ENCODE measurements at regions not wholly inside any gene's neighbourhood (a gene's known extent, or its start where the extent isn't known, plus 50 kb on each side); places are given as distances from the start of the nearest gene placed in this dataset.
"Not testable (repeated sequence)": the region's sequence is repeated elsewhere in the genome, so short reads cannot be mapped to it uniquely, and the experiment has no call there.

DNA sequence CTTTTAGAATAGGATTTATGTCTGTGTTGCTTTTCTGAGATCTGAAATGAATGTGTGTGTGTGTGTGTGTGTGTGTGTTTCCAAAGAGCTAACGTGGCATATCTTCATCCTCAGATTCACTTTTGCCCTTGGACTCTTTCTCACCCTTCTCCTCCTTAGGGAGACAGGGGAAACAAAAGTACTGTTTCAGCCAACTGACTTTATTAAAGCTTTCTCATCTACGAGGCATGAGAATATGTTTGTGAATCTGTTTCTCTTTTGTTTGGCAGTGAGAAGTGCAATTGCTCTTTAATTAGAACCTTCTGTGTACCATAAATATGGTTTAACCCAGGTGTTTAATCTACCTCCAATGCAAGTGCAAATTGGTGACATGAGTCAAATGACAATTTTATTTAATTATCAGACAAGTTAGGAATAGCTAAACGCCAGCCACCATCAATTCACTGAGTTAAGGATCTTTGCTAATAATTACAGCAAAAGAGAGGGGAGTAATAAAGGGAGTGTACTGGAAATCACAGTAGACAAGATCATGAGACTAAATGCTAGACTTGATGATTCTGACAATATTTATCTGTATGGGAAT is 186.4 kb upstream of the COL3A1 start:
- DNase-seq (ENCODE audit: low spot score): no peak

DNA sequence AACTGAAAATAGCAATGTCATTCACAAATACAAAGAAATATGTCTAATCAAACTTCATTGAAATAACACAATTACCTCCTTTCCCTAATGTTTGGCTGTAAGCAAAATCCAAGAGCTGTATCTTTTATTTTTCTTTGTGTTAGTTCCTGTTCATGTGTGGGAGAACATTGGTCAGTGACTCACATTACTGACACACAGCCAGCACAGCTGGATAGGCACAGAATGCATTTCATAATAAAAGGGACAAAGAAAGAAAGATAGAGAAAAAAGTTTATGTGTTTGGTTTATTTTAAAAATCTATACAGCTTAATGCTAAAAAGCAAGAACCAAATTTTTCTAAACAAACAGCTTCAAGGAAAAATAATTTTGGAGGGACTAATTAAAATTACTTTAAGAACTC is 185.6 kb upstream of the COL3A1 start:
- peak; percentile 84 for DNase-seq (ENCODE audit: low spot score)

DNA sequence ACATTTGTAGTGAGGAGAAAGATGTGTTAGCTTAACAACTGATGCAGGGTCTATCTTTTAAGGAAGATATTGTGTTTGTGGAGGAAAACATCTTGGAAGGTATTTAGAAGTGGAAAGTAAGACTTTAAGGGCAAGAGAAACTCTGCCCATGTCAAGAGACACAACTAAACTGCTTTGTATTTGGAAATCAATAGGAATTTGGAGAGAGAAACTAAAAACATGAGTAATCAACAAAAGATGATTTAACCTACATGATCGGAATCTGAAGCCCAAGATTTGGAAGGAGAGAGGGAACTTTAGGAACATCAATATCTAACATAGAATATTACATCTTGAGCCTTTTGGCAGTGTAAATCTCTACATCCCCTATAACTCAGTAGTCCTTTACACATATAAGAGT is 184.2 kb upstream of the COL3A1 start:
- DNase-seq (ENCODE audit: low spot score): no peak

DNA sequence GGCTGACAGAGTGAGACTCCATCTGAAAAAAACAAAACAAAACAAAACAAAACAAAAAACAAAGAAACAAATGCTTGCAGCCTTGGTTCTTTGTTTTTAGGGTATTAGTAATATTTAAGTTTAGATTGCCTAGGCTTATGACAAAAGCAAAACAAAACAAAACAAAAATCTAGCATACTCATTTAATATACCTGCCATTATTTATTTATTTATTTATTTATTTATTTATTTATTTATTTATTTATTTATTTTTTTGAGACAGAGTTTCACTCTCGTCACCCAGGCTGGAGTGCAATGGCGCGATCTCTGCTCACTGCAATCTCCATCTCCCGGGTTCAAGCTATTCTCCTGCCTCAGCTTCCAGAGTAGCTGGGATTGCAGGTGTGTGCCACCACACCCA is 179.7 kb upstream of the COL3A1 start:
- not testable (repeated sequence) for DNase-seq (ENCODE audit: low spot score)

DNA sequence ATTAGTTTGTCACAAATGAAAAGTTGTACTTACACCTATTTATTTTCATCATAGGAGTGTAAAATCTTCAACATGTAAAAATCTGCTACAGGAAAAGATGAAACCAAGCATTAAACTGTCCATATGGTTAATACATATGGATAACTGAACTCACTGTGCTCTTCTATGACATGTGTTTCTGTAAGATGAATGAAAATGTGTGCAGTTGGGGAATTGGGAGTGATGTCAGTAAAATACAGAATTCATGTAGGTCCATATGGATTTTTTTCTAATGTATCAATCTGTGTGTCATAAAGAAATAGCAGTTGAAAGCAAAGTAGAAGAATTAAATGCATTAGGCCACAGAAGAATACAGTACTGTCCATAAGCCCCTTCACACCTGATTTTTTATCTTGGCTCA is 178.4 kb upstream of the COL3A1 start:
- no peak for DNase-seq (ENCODE audit: low spot score)

DNA sequence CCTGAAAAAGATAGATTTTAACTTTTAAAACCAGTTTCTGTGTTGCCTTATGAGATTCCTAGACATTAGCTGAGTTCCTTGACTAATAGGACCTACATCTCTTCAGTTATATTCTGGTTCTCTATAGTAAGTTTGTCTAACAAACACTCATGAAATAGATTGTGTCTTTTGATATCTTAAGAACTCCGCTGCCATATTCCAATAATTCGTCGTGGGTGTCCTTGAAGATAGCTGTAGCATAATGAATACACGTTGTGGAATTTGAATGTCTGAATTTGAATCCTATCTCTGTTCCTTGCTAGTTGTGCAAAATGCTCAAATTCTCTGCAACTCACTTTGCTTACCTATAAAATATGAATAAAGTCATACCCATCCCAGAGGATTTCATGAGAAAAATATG is 176.8 kb upstream of the COL3A1 start:
- no peak for DNase-seq (ENCODE audit: low spot score)

DNA sequence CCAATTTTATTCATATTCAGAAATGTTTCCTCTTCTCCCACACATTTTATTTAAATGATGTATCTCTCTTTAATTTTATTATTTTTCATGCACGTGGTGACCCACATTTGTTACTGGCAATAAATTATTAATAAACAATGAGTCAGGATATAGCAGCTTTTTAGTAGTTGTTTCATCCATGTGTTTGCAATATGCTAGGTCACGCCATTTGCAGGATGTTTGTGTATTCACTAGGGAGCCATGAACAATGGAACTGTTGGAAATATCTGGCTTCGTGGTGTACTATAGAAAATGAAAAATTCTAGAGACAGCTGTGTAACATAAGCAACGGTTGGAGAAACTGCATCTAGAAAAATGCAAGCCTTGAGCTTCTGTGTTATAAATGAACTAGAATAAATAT is 176.0 kb upstream of the COL3A1 start:
- peak; percentile 17 for DNase-seq (ENCODE audit: low spot score)

DNA sequence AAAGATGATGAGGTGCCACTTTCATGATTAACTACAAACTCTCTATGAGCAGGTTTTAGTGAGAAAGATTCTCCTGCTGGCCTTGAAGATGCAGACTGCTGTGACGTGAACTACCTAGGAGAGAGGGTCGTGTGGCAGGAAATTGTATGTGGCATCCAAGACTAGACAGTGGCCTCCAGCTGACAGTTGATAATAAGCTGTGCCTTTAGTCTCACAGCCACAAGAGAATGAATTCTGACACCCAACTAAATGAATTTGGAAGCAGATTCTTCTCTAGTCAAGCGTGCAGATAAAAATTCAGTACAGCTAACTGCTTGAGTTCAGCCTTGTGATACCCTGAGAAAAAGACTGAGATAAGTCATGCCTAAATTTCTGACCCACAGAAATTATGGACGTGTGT is 169.0 kb upstream of the COL3A1 start:
- no peak for DNase-seq (ENCODE audit: low spot score)

DNA sequence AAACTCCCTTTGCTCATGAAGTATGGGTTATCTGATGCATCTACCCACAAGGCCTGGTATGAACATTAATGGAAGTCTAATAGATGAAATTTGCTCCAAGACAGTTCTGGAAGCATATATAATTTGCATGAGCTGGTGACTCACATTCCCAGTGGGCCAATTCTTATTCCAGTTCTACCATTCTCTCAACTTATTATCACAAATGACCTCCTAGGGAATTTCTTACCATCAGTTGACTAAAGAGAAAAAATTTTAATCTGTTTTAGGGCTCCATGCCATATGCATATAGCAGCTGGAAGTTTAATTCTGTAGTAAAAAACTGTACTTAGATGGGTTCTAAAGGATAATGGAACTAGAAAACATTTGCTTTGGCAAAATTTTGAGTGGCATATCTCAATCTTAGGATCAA is 165.2 kb upstream of the COL3A1 start:
- DNase-seq (ENCODE audit: low spot score): no peak

DNA sequence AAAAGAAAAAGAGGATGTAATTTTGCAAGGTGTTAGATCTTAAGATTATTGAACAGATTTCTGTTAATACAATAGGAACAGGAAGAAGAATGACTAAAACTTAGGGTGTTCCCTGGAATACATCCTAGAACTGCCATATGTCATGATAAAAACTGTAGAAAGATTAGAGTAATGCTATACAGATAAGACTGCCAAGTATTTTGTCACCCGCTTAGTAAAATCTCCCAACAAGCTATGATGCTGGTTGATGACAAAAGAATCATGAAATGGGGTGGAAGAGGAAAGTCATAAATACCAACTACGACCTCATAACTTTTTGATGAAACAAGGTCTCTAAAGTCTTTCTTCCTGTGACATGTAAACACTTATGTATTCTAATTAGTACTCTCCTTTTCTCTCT is 163.6 kb upstream of the COL3A1 start:
- no peak for DNase-seq (ENCODE audit: low spot score)

DNA sequence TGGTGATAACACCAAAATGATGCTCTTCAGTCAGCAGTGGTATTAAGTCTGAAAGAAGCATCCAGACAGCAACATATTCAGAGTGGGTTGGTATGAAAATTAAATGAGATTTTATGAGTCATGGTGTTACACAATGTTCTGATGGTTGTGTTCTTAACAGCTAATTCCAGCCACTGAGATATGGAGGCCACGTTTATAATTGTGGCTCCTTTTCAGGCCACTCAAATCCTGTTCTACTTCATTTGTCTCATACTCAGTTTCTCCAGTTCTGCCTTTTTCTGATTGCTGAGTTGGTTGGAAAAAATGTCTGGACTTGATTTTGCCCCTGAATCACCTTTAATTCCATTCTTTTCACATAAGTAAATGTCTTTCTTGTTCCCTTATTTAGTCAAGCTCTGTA is 162.7 kb upstream of the COL3A1 start:
- no peak for DNase-seq (ENCODE audit: low spot score)

DNA sequence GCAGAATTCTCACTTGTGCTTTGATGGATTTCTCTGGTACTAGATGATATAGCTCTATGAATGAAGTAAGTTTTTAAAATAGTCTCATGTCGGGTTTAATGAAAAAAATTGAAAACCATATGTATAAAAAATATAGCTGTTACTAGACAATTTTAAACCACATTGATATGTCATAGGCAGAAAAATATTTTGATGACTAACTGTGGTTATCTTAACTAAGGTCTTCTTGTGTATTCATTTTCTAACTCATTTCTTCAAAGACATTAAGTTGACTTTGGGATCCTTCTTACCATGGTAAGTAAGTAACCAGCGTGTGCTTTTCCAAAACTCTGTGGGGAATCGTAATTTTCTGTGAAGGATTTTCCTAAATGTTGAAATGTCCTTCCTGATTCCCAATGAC is 160.9 kb upstream of the COL3A1 start:
- DNase-seq (ENCODE audit: low spot score): no peak

DNA sequence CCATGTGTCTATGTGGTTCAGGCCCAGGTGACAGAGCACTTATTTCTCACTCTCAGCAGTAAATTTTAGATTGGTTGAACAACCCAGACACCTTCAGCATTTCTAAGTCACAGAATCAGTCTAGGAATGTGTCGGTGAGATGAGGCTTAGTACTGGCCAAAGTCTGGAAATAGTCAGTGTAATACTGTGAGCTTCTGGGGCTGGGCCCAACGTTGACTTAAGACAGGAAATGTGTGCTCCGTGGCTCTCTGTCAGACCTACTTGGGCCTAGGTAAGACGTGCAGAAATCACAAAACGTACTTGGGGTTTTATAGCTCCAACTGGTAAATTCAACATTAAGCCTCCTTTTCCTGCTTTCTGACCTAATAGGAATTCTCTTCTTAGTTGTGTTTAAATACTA is 160.3 kb upstream of the COL3A1 start:
- no peak for DNase-seq (ENCODE audit: low spot score)

DNA sequence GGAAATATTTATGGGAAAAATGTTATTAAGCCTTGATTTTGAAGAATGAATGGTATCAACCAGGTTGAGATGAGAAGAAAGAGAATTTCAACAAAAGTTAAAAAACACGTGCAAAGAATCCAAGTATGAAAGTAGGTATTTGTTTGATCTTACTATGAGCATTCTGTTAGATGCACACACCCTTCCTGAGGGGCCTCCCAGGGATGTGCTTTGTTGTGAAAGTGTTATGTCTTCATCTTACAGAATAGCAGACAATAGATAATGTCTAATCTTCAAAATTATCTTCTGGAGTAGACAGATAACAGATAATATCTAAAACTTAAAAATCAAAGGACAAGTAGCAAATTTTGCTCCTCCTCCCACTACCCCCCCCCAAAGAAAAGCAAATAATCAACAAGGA is 155.2 kb upstream of the COL3A1 start:
- no peak for DNase-seq (ENCODE audit: low spot score)

DNA sequence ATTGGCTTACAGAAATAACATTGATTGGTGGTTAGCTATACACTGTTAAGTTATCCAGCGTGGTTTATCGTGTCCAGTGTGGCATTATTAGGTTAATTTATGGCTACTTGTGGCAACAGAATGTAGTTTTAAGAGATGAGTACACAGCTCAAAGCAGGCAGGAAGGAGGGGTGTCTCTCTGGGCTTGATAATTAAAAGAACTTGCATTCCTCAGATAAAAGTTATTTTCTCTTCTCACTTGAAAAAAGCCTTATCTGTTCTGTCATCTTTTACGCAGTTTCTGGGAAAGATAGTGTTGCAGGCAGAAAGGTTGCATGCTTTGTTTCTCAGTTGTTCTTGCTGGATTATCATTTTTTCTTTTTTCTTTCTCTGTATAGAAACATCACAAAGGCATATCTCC is 154.4 kb upstream of the COL3A1 start:
- no peak for DNase-seq (ENCODE audit: low spot score)

DNA sequence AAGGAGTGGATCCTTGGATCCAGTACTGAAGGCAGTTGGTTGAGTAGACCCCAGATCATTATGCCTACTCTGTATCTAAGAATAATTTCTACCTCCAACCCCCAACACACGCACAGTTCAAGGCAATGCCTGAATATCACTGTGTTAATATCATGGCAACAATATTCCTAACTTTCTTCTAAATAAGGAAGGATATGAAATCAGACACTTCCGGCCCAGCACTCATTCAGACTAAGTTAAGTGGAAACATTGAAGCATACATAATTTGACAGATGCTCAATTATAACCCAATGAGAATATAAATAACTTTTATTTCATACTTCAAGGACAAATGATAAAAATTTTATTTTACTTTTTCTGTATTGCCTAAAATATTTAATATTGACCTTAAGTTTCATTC is 153.6 kb upstream of the COL3A1 start:
- no peak for DNase-seq (ENCODE audit: low spot score)

DNA sequence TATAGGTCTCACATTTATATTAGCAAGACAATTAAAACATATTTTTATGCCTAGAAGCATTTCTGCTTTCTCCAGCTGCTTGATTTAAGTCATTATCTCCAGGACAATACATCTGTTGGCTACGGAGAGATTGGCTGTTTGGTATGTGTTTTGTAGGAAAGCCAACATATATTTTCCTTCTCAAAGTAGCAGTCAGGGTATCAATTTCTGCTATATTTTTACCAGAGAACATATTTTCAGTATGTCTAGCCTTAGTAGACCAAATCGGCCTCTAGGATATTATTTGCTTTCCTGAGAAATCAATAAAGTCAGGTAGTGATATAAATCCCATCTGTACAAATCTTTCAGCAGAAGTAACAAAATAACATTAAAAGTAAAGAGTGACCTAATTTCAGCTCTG is 150.0 kb upstream of the COL3A1 start:
- no peak for DNase-seq (ENCODE audit: low spot score)

DNA sequence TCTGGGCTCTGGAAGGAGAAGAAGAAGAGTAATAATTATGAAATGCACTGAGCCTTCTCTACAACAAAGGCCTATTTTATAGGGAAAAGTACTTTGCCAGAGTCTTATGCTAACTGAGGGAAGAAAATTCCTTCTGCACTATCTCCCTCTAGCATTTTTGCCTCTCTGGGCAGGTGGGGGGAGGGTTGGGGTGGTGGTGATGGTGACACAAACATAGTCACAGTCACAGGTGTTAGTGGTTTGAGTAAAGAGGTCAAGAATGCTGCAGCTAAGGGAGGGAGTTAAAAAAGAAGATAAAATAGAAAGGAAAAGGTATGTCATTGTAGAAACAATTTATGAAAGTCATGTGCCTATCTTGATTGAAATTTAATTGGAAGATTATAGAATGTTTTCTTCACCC is 140.8 kb upstream of the COL3A1 start:
- DNase-seq (ENCODE audit: low spot score): no peak

DNA sequence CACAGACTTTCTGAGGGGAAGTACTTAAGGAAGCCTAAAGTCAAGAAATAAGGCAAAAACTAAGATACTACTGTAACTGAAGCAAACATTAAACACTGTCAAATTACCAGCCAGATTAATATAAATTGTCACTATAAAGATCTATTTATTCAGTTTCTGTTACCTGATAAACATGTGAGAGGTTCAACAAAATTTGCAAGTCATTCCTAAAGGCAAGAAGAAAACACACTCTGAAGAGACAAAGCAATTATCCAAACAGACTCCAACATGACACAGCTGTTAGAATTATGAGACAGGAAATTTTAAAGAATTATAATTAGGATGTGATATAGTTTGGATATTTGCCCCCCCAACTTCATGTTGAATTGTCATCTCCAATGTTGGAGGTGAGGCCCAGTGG is 140.4 kb upstream of the COL3A1 start:
- no peak for DNase-seq (ENCODE audit: low spot score)

DNA sequence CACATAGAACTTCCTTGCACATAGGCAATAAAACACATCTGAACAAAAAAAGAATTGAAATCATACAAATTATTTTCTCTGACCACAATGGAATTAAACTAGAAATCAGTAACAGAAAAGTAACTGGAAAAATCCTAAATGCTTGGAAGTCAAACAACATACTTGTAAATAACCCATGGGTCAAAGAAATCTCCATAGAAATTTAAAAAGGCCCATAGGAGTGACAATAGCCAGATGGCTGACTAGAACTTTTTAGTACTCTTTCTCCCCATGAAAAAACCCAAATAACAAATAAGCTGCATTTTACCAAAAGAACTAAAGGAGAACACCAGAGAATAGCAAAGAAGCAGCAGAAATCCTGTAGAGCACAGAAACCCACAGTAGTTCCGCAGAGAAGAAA is 139.2 kb upstream of the COL3A1 start:
- DNase-seq (ENCODE audit: low spot score): no peak

DNA sequence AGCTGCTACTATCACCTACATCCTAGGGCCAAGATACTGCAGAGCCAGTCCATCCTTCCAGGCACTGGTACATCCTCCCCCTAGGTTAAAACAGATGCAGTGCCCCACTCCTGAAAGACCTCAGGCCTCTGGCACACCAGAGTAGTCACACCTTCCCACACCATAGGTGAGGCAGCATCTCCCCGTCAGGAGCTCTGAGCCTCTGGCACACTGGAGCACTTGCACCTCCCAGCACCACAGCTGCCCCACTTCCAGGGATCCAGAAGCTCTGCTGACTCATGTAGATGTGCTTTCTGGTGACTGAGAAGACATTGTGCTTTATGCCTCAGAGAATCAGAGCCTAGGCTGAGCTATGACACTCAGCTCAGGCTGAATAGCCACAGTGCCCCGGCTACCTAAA is 138.4 kb upstream of the COL3A1 start:
- DNase-seq (ENCODE audit: low spot score): no peak

DNA sequence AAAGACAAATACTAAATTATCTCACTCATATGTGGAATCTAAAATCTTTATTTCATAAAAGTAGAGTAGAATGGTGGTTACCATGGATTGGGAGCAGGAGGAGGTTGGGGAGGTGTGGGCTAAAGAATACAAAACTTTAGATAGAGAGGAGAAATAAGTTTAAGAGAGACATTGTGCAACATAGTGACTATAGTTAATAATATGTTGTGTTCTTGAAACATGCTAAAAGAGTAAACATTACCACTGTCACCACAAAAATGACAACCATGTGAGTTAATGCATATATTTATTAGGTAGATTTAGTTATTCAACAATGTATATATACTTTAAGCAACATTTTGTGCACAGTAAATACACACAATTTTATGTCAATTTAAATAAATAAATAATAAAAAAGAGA is 128.5 kb upstream of the COL3A1 start:
- DNase-seq (ENCODE audit: low spot score): no peak

DNA sequence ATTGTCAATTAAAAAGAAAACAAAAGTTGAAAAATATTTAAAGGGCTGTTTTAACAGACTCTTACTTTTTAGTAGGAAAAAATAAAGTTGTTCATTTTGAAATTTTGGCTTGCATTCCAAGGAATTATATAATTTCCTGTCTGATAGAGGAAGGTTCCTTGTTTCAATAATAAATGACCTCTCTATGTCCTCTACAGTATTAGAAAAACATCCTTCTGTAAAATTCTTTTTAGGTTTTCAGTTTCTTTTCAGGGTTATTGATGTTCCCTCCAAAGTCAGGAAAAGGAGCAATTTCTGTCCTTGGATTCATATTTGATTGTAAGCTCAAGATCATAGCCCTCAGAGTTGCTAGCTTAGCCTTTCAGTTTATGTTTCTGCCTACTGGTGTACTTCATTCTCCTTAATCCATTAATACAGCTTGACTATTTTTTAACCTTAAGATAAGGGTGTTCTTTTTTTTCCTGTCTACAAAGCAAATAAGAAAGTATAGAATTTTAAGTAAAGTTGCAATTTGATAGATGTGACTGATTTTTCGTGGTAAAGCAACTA is 125.2 kb upstream of the COL3A1 start:
- DNase-seq (ENCODE audit: low spot score): no peak

DNA sequence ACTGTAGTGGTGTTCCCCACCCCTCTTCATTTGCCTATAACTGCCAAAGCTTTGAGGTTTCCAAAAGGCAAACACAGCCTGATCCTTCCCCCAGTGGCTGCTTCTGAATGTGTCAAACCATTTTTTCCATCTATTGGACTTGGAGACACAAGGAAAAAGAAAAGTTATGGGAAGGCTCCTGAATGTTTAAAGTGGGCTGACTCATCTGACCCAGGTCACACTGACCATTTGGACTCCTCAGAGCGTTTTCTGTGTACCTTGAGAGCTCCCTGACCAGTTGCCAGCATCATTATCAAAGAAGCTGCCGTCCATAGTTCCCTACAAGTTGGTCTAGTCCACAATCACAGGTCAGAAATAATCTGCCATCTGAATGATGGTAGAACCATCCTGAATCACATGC is 123.4 kb upstream of the COL3A1 start:
- DNase-seq (ENCODE audit: low spot score): no peak

DNA sequence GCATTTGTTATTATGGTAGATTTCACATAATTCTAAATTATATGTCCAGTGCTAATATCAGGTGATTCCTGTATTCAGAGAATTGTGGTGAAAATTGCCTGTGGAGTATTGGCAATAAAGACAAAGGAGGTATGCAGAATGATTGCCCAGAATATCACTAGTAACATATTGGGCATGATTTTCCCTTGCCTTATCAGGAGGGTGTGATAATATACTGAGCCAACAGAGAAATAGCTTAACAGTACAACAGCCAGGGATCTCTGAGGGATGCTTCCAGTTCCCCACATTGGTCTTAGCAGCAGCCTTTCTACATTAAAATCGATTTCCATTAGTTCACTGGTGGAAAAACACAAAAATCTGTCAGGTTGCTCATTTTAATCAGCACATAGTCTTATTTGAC is 122.9 kb upstream of the COL3A1 start:
- DNase-seq (ENCODE audit: low spot score): no peak
